ENCODE measurements at regions not wholly inside any gene's neighbourhood (a gene's known extent, or its start where the extent isn't known, plus 50 kb on each side); places are given as distances from the start of the nearest gene placed in this dataset.

DNA sequence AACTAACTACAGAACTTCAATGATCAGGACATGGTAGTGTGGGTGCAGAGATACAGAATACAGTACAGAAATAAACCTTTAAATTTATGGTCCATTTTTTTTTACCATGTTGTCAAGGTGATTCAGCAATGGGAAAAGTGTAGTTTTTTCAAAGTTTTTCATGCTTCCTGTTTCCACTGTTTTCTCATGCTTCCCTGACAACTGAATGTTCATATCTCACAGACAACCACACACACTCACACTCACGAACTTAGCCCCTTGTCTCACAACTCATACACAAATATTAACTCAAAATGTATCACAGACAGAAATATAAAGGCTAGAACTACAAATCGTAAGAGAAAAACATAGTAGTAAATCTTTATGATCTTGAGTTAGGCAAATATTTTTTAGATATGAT lies 232.6 kb upstream of the CDYL start:
- no peaks in the 10 kb centered on the region for H4K20me1 ChIP-seq (replicated peaks; ENCODE audit: insufficient read depth)
- no peaks in the 10 kb centered on the region for H3K36me3 ChIP-seq (ENCODE audit: insufficient read depth)
- ATAC-seq (no peak), DNase-seq (ENCODE audit: low spot score) (no peak)
- H3K9me2 ChIP-seq (ENCODE audit: insufficient read depth), result no peaks in the 10 kb centered on the region
- Mint-ChIP-seq H3K4me1 (no peaks in the 10 kb centered on the region), H3K27me3 (ENCODE audit: insufficient read depth, low read depth, poor library complexity) (peaks cover 3% of the 10 kb centered on the region), H3K4me3 (no peak overlapping the region), H3K36me3 (ENCODE audit: low read depth) (no peaks in the 10 kb centered on the region), H3K27ac (no peak overlapping the region), H3K9me3 (no peaks in the 10 kb centered on the region; the same call in 2 of the 3 replicates)
- no peaks in the 10 kb centered on the region for H3K4me1 ChIP-seq (ENCODE audit: insufficient read depth)
- no peaks in the 10 kb centered on the region for H3K27me3 ChIP-seq (ENCODE audit: insufficient read depth)
- H3K4me2 ChIP-seq, result no peak overlapping the region
- TF ChIP-seq ZNF114 (CRISPR knock-in tag; IDR thresholded peaks at IDR 0.05) (no peak), STAT1 (IDR thresholded peaks at IDR 0.05; ENCODE audit: unreplicated experiment) (no peak), ZNF331 (CRISPR knock-in tag; IDR thresholded peaks at IDR 0.05; ENCODE audit: low read depth) (no peak)
- H3K79me2 ChIP-seq (replicated peaks; ENCODE audit: insufficient read depth), result no peaks in the 10 kb centered on the region
- no peak overlapping the region for H3K27ac ChIP-seq (ENCODE audit: low read depth)
- no peaks in the 10 kb centered on the region for H3F3A ChIP-seq (replicated peaks; ENCODE audit: low read depth)
- no peak overlapping the region for H3K4me3 ChIP-seq
- H2AFZ ChIP-seq, result no peak overlapping the region

DNA sequence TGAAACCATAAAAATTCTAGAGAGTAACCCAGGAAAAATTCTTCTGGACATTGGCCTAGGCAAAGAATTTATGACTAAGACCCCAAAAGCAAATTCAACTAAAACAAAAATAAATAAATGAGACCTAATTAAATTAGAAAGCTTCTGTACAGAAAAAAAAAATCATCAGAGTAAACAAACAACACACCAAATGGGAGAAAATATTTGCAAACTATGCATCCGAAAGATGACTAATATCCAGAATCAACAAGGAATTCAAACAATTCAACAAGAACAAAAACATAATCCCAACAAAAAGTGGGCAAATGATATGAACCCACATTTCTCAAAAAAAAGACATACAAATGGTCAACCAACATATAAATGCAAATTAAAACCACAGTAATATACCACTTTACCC lies 242.6 kb upstream of the CDYL start:
- H3K4me2 ChIP-seq, result no peak overlapping the region
- Mint-ChIP-seq H3K4me3 (no peak overlapping the region), H3K27me3 (ENCODE audit: insufficient read depth, low read depth, poor library complexity) (no peaks in the 10 kb centered on the region), H3K4me1 (no peaks in the 10 kb centered on the region), H3K27ac (no peak overlapping the region), H3K9me3 (peaks cover 15% of the 10 kb centered on the region; the same call in 2 of the 3 replicates), H3K36me3 (ENCODE audit: low read depth) (peaks cover 3% of the 10 kb centered on the region; the same call in 2 of the 3 replicates)
- no peak overlapping the region for H3K4me3 ChIP-seq
- DNase-seq (ENCODE audit: low spot score) (no peak), ATAC-seq (no peak)
- H3K36me3 ChIP-seq (ENCODE audit: insufficient read depth), result no peaks in the 10 kb centered on the region
- no peak overlapping the region for H3K27ac ChIP-seq (ENCODE audit: low read depth)
- H2AFZ ChIP-seq, result no peak overlapping the region
- no peaks in the 10 kb centered on the region for H3K79me2 ChIP-seq (replicated peaks; ENCODE audit: insufficient read depth)
- no peaks in the 10 kb centered on the region for H3F3A ChIP-seq (replicated peaks; ENCODE audit: low read depth)
- no peaks in the 10 kb centered on the region for H3K9me2 ChIP-seq (ENCODE audit: insufficient read depth)
- no peaks in the 10 kb centered on the region for H4K20me1 ChIP-seq (replicated peaks; ENCODE audit: insufficient read depth)
- no peaks in the 10 kb centered on the region for H3K27me3 ChIP-seq (ENCODE audit: insufficient read depth)
- H3K4me1 ChIP-seq (ENCODE audit: insufficient read depth), result no peaks in the 10 kb centered on the region
- TF ChIP-seq, protein P1, sequence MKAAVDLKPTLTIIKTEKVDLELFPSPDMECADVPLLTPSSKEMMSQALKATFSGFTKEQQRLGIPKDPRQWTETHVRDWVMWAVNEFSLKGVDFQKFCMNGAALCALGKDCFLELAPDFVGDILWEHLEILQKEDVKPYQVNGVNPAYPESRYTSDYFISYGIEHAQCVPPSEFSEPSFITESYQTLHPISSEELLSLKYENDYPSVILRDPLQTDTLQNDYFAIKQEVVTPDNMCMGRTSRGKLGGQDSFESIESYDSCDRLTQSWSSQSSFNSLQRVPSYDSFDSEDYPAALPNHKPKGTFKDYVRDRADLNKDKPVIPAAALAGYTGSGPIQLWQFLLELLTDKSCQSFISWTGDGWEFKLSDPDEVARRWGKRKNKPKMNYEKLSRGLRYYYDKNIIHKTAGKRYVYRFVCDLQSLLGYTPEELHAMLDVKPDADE (IDR thresholded peaks at IDR 0.05), result no peak
- TF ChIP-seq EZH2 (IDR thresholded peaks at IDR 0.05; ENCODE audit: low read depth, unreplicated experiment) (no peak), JUNB (IDR thresholded peaks at IDR 0.05; ENCODE audit: unreplicated experiment) (no peak), STAT1 (IDR thresholded peaks at IDR 0.05; ENCODE audit: unreplicated experiment) (no peak), NANOG (IDR thresholded peaks at IDR 0.05; ENCODE audit: borderline replicate concordance) (no peak)
- TF ChIP-seq, protein P2, sequence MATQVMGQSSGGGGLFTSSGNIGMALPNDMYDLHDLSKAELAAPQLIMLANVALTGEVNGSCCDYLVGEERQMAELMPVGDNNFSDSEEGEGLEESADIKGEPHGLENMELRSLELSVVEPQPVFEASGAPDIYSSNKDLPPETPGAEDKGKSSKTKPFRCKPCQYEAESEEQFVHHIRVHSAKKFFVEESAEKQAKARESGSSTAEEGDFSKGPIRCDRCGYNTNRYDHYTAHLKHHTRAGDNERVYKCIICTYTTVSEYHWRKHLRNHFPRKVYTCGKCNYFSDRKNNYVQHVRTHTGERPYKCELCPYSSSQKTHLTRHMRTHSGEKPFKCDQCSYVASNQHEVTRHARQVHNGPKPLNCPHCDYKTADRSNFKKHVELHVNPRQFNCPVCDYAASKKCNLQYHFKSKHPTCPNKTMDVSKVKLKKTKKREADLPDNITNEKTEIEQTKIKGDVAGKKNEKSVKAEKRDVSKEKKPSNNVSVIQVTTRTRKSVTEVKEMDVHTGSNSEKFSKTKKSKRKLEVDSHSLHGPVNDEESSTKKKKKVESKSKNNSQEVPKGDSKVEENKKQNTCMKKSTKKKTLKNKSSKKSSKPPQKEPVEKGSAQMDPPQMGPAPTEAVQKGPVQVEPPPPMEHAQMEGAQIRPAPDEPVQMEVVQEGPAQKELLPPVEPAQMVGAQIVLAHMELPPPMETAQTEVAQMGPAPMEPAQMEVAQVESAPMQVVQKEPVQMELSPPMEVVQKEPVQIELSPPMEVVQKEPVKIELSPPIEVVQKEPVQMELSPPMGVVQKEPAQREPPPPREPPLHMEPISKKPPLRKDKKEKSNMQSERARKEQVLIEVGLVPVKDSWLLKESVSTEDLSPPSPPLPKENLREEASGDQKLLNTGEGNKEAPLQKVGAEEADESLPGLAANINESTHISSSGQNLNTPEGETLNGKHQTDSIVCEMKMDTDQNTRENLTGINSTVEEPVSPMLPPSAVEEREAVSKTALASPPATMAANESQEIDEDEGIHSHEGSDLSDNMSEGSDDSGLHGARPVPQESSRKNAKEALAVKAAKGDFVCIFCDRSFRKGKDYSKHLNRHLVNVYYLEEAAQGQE (IDR thresholded peaks at IDR 0.05; ENCODE audit: unreplicated experiment), result no peak
- TF ChIP-seq, protein P3, sequence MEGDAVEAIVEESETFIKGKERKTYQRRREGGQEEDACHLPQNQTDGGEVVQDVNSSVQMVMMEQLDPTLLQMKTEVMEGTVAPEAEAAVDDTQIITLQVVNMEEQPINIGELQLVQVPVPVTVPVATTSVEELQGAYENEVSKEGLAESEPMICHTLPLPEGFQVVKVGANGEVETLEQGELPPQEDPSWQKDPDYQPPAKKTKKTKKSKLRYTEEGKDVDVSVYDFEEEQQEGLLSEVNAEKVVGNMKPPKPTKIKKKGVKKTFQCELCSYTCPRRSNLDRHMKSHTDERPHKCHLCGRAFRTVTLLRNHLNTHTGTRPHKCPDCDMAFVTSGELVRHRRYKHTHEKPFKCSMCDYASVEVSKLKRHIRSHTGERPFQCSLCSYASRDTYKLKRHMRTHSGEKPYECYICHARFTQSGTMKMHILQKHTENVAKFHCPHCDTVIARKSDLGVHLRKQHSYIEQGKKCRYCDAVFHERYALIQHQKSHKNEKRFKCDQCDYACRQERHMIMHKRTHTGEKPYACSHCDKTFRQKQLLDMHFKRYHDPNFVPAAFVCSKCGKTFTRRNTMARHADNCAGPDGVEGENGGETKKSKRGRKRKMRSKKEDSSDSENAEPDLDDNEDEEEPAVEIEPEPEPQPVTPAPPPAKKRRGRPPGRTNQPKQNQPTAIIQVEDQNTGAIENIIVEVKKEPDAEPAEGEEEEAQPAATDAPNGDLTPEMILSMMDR (conservative IDR thresholded peaks at IDR 0.05; ENCODE audit: low read depth in 2 of 2), result no peak
- TF ChIP-seq, protein P4, sequence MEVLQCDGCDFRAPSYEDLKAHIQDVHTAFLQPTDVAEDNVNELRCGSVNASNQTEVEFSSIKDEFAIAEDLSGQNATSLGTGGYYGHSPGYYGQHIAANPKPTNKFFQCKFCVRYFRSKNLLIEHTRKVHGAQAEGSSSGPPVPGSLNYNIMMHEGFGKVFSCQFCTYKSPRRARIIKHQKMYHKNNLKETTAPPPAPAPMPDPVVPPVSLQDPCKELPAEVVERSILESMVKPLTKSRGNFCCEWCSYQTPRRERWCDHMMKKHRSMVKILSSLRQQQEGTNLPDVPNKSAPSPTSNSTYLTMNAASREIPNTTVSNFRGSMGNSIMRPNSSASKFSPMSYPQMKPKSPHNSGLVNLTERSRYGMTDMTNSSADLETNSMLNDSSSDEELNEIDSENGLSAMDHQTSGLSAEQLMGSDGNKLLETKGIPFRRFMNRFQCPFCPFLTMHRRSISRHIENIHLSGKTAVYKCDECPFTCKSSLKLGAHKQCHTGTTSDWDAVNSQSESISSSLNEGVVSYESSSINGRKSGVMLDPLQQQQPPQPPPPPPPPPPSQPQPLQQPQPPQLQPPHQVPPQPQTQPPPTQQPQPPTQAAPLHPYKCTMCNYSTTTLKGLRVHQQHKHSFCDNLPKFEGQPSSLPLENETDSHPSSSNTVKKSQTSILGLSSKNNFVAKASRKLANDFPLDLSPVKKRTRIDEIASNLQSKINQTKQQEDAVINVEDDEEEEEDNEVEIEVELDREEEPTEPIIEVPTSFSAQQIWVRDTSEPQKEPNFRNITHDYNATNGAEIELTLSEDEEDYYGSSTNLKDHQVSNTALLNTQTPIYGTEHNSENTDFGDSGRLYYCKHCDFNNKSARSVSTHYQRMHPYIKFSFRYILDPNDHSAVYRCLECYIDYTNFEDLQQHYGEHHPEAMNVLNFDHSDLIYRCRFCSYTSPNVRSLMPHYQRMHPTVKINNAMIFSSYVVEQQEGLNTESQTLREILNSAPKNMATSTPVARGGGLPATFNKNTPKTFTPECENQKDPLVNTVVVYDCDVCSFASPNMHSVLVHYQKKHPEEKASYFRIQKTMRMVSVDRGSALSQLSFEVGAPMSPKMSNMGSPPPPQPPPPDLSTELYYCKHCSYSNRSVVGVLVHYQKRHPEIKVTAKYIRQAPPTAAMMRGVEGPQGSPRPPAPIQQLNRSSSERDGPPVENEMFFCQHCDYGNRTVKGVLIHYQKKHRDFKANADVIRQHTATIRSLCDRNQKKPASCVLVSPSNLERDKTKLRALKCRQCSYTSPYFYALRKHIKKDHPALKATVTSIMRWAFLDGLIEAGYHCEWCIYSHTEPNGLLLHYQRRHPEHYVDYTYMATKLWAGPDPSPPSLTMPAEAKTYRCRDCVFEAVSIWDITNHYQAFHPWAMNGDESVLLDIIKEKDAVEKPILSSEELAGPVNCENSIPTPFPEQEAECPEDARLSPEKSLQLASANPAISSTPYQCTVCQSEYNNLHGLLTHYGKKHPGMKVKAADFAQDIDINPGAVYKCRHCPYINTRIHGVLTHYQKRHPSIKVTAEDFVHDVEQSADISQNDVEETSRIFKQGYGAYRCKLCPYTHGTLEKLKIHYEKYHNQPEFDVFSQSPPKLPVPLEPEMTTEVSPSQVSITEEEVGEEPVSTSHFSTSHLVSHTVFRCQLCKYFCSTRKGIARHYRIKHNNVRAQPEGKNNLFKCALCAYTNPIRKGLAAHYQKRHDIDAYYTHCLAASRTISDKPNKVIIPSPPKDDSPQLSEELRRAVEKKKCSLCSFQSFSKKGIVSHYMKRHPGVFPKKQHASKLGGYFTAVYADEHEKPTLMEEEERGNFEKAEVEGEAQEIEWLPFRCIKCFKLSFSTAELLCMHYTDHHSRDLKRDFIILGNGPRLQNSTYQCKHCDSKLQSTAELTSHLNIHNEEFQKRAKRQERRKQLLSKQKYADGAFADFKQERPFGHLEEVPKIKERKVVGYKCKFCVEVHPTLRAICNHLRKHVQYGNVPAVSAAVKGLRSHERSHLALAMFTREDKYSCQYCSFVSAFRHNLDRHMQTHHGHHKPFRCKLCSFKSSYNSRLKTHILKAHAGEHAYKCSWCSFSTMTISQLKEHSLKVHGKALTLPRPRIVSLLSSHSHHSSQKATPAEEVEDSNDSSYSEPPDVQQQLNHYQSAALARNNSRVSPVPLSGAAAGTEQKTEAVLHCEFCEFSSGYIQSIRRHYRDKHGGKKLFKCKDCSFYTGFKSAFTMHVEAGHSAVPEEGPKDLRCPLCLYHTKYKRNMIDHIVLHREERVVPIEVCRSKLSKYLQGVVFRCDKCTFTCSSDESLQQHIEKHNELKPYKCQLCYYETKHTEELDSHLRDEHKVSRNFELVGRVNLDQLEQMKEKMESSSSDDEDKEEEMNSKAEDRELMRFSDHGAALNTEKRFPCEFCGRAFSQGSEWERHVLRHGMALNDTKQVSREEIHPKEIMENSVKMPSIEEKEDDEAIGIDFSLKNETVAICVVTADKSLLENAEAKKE (CRISPR knock-in tag; IDR thresholded peaks at IDR 0.05), result no peak

Measured in GM23338 (cell line).